ENCODE measurements at regions not wholly inside any gene's neighbourhood (a gene's known extent, or its start where the extent isn't known, plus 50 kb on each side); places are given as distances from the start of the nearest gene placed in this dataset.

DNA sequence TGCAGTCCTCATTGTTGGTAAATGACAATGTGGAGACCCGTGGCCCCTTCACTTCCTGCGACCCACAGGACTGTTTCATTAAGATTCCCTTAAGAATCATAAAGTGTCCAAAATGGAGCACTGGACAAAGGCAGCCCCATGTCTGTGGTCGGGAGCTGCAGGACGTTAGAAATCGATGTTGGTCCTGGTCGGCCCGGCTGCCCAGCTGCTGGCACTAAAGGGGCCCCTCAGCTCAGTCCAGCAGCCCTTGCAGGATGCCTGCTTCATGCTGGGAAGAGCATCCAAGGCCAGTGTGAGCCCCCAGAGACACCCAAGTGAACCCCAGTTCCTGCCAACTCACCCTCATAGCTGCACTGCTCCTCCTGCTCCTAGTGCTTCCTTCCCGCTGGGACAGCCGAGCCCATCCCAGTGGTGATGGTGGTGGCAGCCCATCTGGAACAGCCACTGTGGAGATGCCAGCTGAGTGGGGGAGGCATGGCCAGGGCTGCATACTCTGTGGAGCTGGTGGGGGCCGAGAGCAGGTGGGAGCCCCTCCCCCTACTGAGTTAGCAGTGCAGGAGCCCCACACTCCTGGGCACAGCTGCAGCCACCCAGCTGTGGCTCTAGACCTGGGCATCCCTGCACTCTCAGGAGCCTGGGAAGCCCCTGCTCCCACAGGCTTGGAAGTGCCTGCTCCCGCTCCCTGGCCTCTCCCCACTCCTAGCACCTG, 168.0 kb upstream of the IRX2 start:
- H3K9me3 ChIP-seq (ENCODE audit: low read length) = peaks cover 4% of the 10 kb centered on the region
- no peaks in the 10 kb centered on the region for H3K4me1 ChIP-seq (ENCODE audit: insufficient read depth, low read length)
- H3K36me3 ChIP-seq (ENCODE audit: insufficient read depth, low read length) = no peaks in the 10 kb centered on the region
- no peak overlapping the region for H2AFZ ChIP-seq (ENCODE audit: low read depth, low read length)
- H3K4me3 ChIP-seq (ENCODE audit: low read length) = no peak overlapping the region
- H3K27me3 ChIP-seq (ENCODE audit: insufficient read depth, low read length) = no peaks in the 10 kb centered on the region

DNA sequence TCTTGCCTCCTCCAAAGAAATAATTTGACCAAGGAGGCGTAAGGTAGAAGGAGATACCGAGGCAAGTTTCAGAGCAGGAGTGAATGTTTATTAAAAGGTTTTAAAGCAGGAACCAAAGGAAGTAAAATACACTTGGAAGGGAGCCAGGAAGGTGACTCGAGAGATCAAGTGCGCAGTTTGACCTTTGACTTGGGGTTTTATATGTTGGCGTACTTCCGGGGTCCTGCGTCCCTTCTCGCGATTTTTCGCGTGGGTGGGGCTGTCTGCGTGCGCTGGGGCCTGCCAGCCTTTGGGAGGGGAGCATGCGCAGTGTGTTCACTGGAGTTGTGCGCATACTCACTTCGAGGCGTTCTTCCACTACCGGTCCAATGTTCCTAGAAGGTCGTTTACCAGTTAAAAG, 166.0 kb upstream of the IRX2 start:
- Histone ChIP-seq H3K9me3 (ENCODE audit: low read length) (peaks cover 3% of the 10 kb centered on the region), H3K4me3 (ENCODE audit: low read length) (no peak overlapping the region), H3K4me1 (ENCODE audit: insufficient read depth, low read length) (no peaks in the 10 kb centered on the region), H2AFZ (ENCODE audit: low read depth, low read length) (no peak overlapping the region), H3K27me3 (ENCODE audit: insufficient read depth, low read length) (no peaks in the 10 kb centered on the region), H3K36me3 (ENCODE audit: insufficient read depth, low read length) (no peaks in the 10 kb centered on the region)

DNA sequence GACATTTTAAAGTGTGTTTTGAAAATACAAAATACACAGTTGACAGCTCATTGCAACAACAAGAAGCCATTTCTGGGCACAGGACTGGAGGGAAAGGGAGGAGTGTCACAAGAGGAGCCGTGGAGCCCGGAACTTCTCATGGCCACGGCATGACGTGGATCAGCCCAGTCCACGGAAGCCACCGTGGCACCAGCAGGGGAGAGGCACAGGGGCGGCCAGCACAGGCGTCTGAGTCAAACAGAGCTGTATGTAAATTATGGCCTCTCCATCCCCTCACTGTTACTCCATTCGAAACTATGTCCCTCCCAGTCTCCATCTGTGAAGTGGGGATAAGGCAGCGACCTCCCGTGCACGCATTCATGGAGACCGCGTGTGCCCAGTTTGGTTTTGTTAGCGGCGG, 165.6 kb upstream of the IRX2 start:
- no peaks in the 10 kb centered on the region for H3K36me3 ChIP-seq (ENCODE audit: insufficient read depth, low read length)
- peaks cover 2% of the 10 kb centered on the region for H3K9me3 ChIP-seq (ENCODE audit: low read length)
- H3K27me3 ChIP-seq (ENCODE audit: insufficient read depth, low read length) = no peaks in the 10 kb centered on the region
- H3K4me1 ChIP-seq (ENCODE audit: insufficient read depth, low read length) = no peaks in the 10 kb centered on the region
- H2AFZ ChIP-seq (ENCODE audit: low read depth, low read length) = no peak overlapping the region
- no peak overlapping the region for H3K4me3 ChIP-seq (ENCODE audit: low read length)

DNA sequence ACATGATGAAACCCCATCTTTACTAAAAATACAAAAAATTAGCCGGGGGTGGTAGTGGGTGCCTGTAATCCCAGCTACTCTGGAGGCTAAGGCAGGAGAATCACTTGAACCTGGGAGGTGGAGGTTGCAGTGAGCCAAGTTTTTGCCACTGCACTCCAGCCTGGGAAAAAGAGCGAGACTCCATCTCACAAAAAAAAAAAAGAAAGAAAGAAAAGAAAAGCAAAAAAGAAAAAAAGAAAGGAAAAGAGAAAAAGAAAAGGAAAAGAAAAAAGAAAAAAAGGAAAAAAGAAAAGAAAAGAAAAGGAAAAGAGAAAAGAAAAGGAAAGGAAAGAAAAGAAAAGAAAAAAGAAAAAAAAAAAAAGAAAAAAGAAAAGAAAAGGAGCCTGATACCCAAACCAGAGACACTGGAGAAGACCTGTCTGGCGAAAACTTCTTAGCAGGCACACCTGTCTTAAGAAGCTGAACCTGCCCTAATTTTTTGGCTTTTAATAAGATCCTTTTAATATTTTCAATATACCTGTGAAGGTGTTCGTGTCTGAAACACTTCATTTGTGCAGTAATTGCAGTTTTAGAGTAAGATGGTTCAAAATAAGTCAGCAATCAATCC, 164.7 kb upstream of the IRX2 start:
- Histone ChIP-seq H3K4me3 (ENCODE audit: low read length) (no peak overlapping the region), H3K27me3 (ENCODE audit: insufficient read depth, low read length) (no peaks in the 10 kb centered on the region), H2AFZ (ENCODE audit: low read depth, low read length) (no peak overlapping the region), H3K4me1 (ENCODE audit: insufficient read depth, low read length) (no peaks in the 10 kb centered on the region), H3K36me3 (ENCODE audit: insufficient read depth, low read length) (no peaks in the 10 kb centered on the region), H3K9me3 (ENCODE audit: low read length) (peaks cover 2% of the 10 kb centered on the region)

DNA sequence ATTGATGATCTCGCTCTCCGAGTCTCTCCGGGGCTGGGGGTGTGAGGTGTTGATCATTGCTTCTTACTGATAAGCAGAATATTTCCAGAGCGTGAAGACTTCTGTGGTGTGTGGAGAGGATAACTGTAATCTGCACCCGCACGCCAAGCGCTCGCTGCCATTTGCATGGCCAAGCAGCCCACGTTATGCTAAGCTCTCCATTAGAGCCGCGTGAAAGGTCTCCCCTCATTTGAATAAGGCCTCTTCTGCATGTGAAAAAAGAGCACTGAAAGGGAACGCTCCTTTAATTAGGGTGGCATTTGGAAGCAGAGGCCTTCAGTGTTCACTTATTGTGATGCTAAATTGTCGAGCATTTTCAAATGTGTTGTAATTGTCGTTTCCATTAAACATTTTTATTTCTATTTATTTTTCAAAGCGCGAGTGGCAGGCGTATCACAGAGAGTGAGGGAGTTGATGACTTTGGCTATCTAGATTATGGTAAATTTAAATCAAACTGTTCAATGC, 163.6 kb upstream of the IRX2 start:
- no peak overlapping the region for H3K4me3 ChIP-seq (ENCODE audit: low read length)
- no peaks in the 10 kb centered on the region for H3K36me3 ChIP-seq (ENCODE audit: insufficient read depth, low read length)
- no peaks in the 10 kb centered on the region for H3K4me1 ChIP-seq (ENCODE audit: insufficient read depth, low read length)
- no peaks in the 10 kb centered on the region for H3K27me3 ChIP-seq (ENCODE audit: insufficient read depth, low read length)
- H2AFZ ChIP-seq (ENCODE audit: low read depth, low read length) = no peak overlapping the region
- H3K9me3 ChIP-seq (ENCODE audit: low read length) = no peaks in the 10 kb centered on the region

DNA sequence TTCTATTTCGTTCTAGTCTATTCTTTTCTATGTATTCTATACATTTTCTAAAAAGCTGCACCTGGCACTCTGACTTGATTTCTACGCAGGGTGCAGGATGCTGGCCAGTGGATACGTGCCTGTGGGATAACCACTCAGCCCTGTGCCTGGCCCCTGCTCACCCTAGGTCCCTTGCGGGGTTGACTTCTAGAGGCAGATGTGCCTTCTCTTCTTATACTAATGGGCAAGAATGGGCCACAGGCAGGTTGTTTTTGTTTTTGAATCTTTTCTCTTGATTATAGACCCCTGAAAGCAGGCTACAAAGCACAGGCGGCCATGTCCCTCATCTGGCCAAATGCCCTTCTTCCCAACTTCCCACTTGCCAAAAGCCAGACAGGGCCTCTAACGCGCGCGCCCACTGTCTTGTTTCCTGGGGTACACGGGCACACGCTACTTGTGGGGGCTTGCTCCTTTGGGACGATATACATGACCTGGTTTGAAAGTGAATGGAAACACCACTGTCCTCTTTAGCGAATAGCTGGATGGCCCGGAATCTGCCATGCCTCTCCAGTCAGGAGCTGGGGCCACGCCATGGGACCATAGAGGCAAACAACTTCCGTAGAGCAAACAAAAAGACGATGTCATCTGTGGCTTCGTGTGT, 162.7 kb upstream of the IRX2 start:
- Histone ChIP-seq H3K4me3 (ENCODE audit: low read length) (no peak overlapping the region), H2AFZ (ENCODE audit: low read depth, low read length) (no peak overlapping the region), H3K4me1 (ENCODE audit: insufficient read depth, low read length) (no peaks in the 10 kb centered on the region), H3K36me3 (ENCODE audit: insufficient read depth, low read length) (no peaks in the 10 kb centered on the region), H3K9me3 (ENCODE audit: low read length) (no peaks in the 10 kb centered on the region), H3K27me3 (ENCODE audit: insufficient read depth, low read length) (no peaks in the 10 kb centered on the region)

DNA sequence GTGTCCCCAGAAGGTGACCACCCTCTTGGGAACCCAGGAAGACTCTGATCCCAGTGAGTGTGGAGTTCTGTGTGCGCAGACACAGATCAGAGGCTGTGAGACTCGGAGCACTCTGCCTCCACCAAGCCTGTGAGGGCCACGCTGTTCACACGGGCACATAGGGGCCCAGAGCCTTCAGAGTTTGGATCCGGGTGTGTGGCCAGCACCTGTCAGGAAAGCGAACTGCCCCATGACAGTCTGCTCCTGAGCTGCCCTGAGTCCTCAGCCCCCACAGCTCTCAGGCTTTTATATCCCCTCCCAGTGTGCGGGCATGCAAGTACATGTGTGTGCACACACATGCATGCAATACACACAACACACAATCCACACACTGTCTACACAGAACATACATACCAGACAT, 161.8 kb upstream of the IRX2 start:
- H3K9me3 ChIP-seq (ENCODE audit: low read length) = no peaks in the 10 kb centered on the region
- H2AFZ ChIP-seq (ENCODE audit: low read depth, low read length) = no peak overlapping the region
- no peaks in the 10 kb centered on the region for H3K4me1 ChIP-seq (ENCODE audit: insufficient read depth, low read length)
- no peak overlapping the region for H3K4me3 ChIP-seq (ENCODE audit: low read length)
- H3K27me3 ChIP-seq (ENCODE audit: insufficient read depth, low read length) = no peaks in the 10 kb centered on the region
- H3K36me3 ChIP-seq (ENCODE audit: insufficient read depth, low read length) = no peaks in the 10 kb centered on the region

DNA sequence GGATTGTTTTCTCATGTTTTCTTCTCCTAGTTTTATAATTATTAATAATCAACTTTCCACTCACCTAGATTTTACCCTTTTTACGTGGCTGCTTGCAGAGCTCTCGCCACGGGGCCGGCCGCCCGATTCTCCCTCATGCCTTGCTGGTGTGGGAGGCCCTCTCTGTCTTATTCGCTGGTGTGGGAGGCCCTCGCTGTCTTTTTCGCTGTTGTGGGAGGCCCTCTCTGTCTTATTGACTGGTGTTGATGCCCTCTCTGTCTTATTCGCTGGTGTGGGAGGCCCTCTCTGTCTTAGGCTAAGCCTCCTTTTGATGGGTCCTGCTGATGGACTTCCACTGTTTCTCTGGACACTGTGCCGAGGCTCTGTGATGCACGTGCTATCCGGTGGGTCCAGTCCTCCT, 161.3 kb upstream of the IRX2 start:
- H3K9me3 ChIP-seq (ENCODE audit: low read length) = no peaks in the 10 kb centered on the region
- no peaks in the 10 kb centered on the region for H3K4me1 ChIP-seq (ENCODE audit: insufficient read depth, low read length)
- no peaks in the 10 kb centered on the region for H3K27me3 ChIP-seq (ENCODE audit: insufficient read depth, low read length)
- no peak overlapping the region for H3K4me3 ChIP-seq (ENCODE audit: low read length)
- H3K36me3 ChIP-seq (ENCODE audit: insufficient read depth, low read length) = no peaks in the 10 kb centered on the region
- H2AFZ ChIP-seq (ENCODE audit: low read depth, low read length) = no peak overlapping the region

DNA sequence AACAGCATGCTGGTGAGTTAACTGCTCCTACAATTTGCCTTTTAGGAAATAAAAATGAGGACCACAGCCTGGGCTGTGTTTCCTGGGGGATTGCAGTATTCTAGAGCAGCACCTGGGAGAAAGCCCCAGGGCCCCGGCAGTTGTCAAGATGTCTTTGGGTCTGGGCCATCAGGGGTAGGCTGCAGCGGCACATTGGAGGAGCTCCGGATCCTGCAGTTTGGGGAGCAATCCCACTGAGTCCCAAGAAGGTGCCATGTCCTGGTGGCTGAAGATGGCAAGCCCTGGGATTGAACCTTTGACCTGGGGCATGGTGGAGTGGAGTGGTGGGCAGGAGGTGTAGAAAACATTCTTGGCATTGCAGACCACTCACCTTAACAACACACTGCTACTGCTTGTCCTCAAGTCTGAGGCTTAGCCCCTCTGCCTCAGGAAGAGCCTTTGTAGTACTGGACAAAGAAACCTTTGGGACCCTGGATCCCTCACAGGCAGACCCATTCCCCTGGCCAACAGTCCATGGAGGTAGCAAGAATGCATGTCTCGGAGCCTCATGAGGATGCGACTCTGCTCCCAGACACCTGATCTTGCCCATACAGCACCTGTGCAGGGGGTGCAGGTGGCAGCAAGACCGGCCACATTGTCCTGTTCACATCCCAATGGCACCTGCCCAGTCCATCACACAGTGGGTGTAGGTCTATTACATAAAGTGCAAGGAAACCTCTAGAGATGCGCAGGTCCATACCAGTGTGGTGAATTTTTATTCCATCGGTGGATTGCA, 159.1 kb upstream of the IRX2 start:
- no peaks in the 10 kb centered on the region for H3K36me3 ChIP-seq (ENCODE audit: insufficient read depth, low read length)
- H2AFZ ChIP-seq (ENCODE audit: low read depth, low read length) = no peak overlapping the region
- H3K27me3 ChIP-seq (ENCODE audit: insufficient read depth, low read length) = no peaks in the 10 kb centered on the region
- no peaks in the 10 kb centered on the region for H3K9me3 ChIP-seq (ENCODE audit: low read length)
- H3K4me1 ChIP-seq (ENCODE audit: insufficient read depth, low read length) = no peaks in the 10 kb centered on the region
- H3K4me3 ChIP-seq (ENCODE audit: low read length) = no peak overlapping the region

DNA sequence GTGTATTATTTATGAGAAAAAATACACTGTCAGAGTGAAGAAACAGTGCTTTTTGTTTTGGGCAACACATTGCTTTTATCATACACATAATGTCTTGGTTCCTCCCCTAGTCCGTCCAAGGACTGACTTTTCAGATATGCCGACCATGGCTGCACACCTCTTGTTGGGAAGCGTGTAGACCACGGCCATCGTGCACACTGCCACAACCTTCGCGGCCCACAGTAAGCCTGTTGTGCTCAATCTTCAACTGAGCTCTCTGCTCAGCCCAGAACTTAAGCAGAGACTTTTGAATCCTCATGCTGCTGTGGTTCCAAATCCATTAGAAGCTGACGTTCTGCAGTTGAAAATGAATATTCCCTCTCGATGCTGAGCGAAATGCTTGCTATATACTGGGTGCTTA, 157.6 kb upstream of the IRX2 start:
- no peak overlapping the region for H3K4me3 ChIP-seq (ENCODE audit: low read length)
- no peaks in the 10 kb centered on the region for H3K27me3 ChIP-seq (ENCODE audit: insufficient read depth, low read length)
- H2AFZ ChIP-seq (ENCODE audit: low read depth, low read length) = no peak overlapping the region
- H3K9me3 ChIP-seq (ENCODE audit: low read length) = no peaks in the 10 kb centered on the region
- no peaks in the 10 kb centered on the region for H3K4me1 ChIP-seq (ENCODE audit: insufficient read depth, low read length)
- no peaks in the 10 kb centered on the region for H3K36me3 ChIP-seq (ENCODE audit: insufficient read depth, low read length)

DNA sequence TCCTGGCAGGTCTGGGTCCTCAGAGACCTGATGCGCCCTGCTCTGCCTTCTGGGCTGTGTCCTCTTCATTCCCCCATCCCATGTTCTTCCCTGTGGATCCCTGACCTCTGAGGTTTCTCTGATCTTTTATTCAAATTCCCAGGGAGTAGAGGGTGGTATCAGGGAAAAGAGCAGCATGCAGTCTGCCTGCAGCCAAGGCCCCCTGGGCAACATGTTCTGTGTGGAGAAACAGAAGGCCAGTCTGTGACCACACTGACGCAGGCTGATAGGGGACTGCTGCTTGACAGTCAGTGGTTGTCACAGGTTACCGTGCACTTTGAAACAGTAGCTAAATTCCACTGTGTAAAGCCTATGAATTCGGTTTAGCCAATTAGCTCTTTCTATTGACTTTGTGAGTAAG, 156.6 kb upstream of the IRX2 start:
- no peak overlapping the region for H2AFZ ChIP-seq (ENCODE audit: low read depth, low read length)
- no peaks in the 10 kb centered on the region for H3K9me3 ChIP-seq (ENCODE audit: low read length)
- H3K4me3 ChIP-seq (ENCODE audit: low read length) = no peak overlapping the region
- no peaks in the 10 kb centered on the region for H3K4me1 ChIP-seq (ENCODE audit: insufficient read depth, low read length)
- H3K27me3 ChIP-seq (ENCODE audit: insufficient read depth, low read length) = no peaks in the 10 kb centered on the region
- H3K36me3 ChIP-seq (ENCODE audit: insufficient read depth, low read length) = no peaks in the 10 kb centered on the region

DNA sequence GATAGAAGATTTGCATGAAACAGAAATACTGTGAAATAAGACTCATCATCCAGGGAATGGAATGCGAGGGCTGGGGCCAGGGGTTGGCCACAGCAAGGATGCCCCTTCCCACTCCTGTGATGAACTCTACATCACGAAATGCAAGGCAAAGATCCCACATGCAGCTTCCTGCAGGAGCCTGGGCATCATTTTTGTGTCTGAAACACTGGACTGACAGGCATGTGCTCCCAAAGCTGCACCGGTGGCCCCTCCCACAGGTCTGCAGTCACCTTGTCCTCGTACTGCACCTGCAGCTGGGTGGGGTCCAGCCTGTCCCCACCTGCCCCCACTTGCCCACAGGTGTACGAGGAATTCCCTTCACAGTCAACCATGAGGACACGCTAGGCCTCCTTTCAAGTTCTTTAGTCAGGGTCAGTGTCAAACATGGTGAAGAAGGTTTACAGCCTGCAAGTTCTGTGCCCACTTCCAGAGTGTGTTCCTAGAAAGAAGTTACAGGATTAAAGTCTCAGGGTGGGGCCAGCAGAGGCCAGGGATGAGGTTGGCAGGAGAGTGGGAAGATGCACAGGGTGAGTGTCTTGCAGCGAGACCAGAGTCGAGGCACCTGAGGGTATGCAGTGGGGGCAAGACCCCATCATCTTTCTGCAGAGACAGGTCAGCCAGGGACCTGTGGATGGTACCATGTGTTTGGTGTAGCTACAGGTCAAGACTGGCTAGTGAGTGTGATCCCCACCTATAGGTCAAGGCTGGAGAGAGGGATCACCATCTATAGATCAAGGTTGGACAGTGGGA, 155.0 kb upstream of the IRX2 start:
- H2AFZ ChIP-seq (ENCODE audit: low read depth, low read length) = no peak overlapping the region
- no peaks in the 10 kb centered on the region for H3K9me3 ChIP-seq (ENCODE audit: low read length)
- no peaks in the 10 kb centered on the region for H3K27me3 ChIP-seq (ENCODE audit: insufficient read depth, low read length)
- H3K36me3 ChIP-seq (ENCODE audit: insufficient read depth, low read length) = no peaks in the 10 kb centered on the region
- H3K4me3 ChIP-seq (ENCODE audit: low read length) = no peak overlapping the region
- no peaks in the 10 kb centered on the region for H3K4me1 ChIP-seq (ENCODE audit: insufficient read depth, low read length)

All from neuron (in vitro differentiated cells).